ENCODE measurements at regions not wholly inside any gene's neighbourhood (a gene's known extent, or its start where the extent isn't known, plus 50 kb on each side); places are given as distances from the start of the nearest gene placed in this dataset.

DNA sequence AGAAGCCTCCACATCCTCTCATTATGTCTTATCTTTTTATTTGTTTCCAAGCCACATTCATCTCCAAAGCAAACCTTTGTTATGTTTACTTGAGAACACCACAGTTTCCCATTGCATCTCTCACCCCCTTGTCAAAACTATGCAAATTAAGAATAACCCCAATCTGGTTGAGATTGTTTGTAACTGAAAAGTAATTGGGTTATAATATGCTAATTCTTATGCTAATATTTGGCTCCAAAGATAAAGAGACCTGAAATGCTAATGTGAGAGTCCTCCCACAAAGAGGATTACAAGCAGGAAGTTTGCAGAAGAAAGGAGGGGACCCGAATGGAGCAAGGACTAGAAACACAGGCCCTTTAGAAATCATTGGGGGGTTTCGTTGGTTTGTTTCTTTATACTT lies 92.9 kb upstream of the UBL3 start:
- H3K9ac ChIP-seq (ENCODE audit: low read length): no peak overlapping the region
- TF ChIP-seq, protein P1, sequence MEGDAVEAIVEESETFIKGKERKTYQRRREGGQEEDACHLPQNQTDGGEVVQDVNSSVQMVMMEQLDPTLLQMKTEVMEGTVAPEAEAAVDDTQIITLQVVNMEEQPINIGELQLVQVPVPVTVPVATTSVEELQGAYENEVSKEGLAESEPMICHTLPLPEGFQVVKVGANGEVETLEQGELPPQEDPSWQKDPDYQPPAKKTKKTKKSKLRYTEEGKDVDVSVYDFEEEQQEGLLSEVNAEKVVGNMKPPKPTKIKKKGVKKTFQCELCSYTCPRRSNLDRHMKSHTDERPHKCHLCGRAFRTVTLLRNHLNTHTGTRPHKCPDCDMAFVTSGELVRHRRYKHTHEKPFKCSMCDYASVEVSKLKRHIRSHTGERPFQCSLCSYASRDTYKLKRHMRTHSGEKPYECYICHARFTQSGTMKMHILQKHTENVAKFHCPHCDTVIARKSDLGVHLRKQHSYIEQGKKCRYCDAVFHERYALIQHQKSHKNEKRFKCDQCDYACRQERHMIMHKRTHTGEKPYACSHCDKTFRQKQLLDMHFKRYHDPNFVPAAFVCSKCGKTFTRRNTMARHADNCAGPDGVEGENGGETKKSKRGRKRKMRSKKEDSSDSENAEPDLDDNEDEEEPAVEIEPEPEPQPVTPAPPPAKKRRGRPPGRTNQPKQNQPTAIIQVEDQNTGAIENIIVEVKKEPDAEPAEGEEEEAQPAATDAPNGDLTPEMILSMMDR (IDR thresholded peaks at IDR 0.05; ENCODE audit: low read depth, low read length): no peak
- no peak for TF ChIP-seq EZH2phosphoT487 (IDR thresholded peaks at IDR 0.05; ENCODE audit: low read depth)
- no peak overlapping the region for H2AFZ ChIP-seq (ENCODE audit: low read depth, low read length)
- H3K4me1 ChIP-seq (ENCODE audit: low read length): no peaks in the 10 kb centered on the region
- H3K4me2 ChIP-seq (ENCODE audit: low read length): no peak overlapping the region
- H3K27me3 ChIP-seq (ENCODE audit: low read depth, low read length): peaks cover 18% of the 10 kb centered on the region
- no peaks in the 10 kb centered on the region for H3K36me3 ChIP-seq (replicated peaks; ENCODE audit: low read depth, low read length)
- no peaks in the 10 kb centered on the region for H4K20me1 ChIP-seq (ENCODE audit: insufficient read depth, low read length)
- no peak overlapping the region for H3K27ac ChIP-seq (ENCODE audit: low read length)
- no peaks in the 10 kb centered on the region for H3K9me3 ChIP-seq (ENCODE audit: insufficient read depth, low read length)
- H3K4me3 ChIP-seq (ENCODE audit: low read length): no peak overlapping the region
- no peaks in the 10 kb centered on the region for H3K79me2 ChIP-seq (ENCODE audit: low read length)

DNA sequence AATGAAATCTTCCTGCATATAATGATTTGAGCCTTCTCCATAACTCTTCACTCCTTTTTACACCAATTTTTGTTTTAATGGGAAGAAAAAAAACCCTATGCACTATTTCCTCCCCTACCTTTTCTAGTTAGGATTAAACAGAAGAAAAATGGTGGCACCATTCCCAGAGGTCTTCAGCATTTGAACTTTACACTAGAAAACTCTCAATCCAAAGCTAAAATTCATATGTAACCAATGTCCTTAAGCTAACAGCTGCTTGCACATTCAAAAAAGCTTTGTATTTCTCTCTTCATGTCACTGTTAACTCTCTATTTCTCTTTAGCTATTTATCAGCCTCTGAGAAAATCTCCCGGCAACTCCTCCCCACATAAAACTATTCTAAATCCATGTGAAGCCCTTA lies 90.3 kb upstream of the UBL3 start:
- no peak overlapping the region for H3K27ac ChIP-seq (ENCODE audit: low read length)
- H3K27me3 ChIP-seq (ENCODE audit: low read depth, low read length): peaks cover 18% of the 10 kb centered on the region
- no peaks in the 10 kb centered on the region for H4K20me1 ChIP-seq (ENCODE audit: insufficient read depth, low read length)
- no peaks in the 10 kb centered on the region for H3K9me3 ChIP-seq (ENCODE audit: insufficient read depth, low read length)
- no peak overlapping the region for H3K4me3 ChIP-seq (ENCODE audit: low read length)
- H3K4me1 ChIP-seq (ENCODE audit: low read length): peaks cover 13% of the 10 kb centered on the region
- TF ChIP-seq, protein P1 (IDR thresholded peaks at IDR 0.05; ENCODE audit: low read depth, low read length): no peak
- no peak for TF ChIP-seq EZH2phosphoT487 (IDR thresholded peaks at IDR 0.05; ENCODE audit: low read depth)
- H3K4me2 ChIP-seq (ENCODE audit: low read length): no peak overlapping the region
- no peak overlapping the region for H2AFZ ChIP-seq (ENCODE audit: low read depth, low read length)
- no peaks in the 10 kb centered on the region for H3K79me2 ChIP-seq (ENCODE audit: low read length)
- H3K36me3 ChIP-seq (replicated peaks; ENCODE audit: low read depth, low read length): no peaks in the 10 kb centered on the region
- H3K9ac ChIP-seq (ENCODE audit: low read length): no peak overlapping the region

DNA sequence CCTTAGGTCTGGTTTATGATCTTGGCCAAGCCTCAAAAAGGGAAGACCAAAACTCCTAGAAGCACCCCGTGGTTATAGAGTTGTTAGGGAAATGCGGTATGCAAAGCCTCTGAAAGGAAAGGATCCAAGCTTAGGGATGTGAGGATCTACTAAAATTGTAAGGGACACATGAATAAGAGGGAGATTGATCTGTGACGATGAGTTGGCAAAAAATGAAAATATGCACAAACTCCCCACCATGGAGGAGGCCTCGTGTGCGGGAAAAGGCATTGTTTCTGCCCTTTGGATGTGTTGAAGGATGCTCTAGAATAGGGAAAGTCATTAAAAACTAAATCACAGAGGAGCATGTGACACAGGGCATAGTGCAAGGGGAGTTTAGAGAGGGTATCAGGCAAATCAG lies 88.7 kb upstream of the UBL3 start:
- H3K4me3 ChIP-seq (ENCODE audit: low read length): no peak overlapping the region
- H3K9me3 ChIP-seq (ENCODE audit: insufficient read depth, low read length): no peaks in the 10 kb centered on the region
- no peak overlapping the region for H3K27ac ChIP-seq (ENCODE audit: low read length)
- H3K79me2 ChIP-seq (ENCODE audit: low read length): no peaks in the 10 kb centered on the region
- no peak overlapping the region for H2AFZ ChIP-seq (ENCODE audit: low read depth, low read length)
- no peaks in the 10 kb centered on the region for H3K36me3 ChIP-seq (replicated peaks; ENCODE audit: low read depth, low read length)
- no peak overlapping the region for H3K4me2 ChIP-seq (ENCODE audit: low read length)
- no peaks in the 10 kb centered on the region for H4K20me1 ChIP-seq (ENCODE audit: insufficient read depth, low read length)
- H3K9ac ChIP-seq (ENCODE audit: low read length): no peak overlapping the region
- peaks cover 18% of the 10 kb centered on the region for H3K27me3 ChIP-seq (ENCODE audit: low read depth, low read length)
- H3K4me1 ChIP-seq (ENCODE audit: low read length): peaks cover 28% of the 10 kb centered on the region
- TF ChIP-seq, protein P1 (IDR thresholded peaks at IDR 0.05; ENCODE audit: low read depth, low read length): no peak
- no peak for TF ChIP-seq EZH2phosphoT487 (IDR thresholded peaks at IDR 0.05; ENCODE audit: low read depth)

DNA sequence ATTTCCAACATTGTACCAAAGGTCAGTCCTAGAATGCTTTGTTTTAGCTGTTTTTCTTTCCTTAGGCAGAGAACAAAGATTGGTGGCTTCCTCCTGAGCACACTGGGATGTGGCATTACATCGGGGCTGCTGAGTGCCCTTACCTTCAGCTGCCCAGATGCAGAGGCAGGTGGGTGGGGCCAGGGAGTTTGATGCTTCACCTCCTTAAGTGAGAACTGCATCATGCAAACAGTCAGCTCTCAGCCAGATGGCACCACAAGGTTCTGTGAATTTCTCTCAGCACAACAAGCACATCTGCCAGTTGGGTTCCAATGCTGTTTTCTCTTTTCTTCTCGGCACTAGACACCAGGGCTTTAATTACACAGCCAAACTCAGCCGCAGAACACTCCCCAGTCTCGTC lies 87.4 kb upstream of the UBL3 start:
- Histone ChIP-seq H3K27me3 (ENCODE audit: low read depth, low read length) (peaks cover 18% of the 10 kb centered on the region), H3K4me1 (ENCODE audit: low read length) (peaks cover 32% of the 10 kb centered on the region), H3K4me3 (ENCODE audit: low read length) (no peak overlapping the region), H3K27ac (ENCODE audit: low read length) (no peak overlapping the region), H3K79me2 (ENCODE audit: low read length) (no peaks in the 10 kb centered on the region), H4K20me1 (ENCODE audit: insufficient read depth, low read length) (no peaks in the 10 kb centered on the region), H3K36me3 (replicated peaks; ENCODE audit: low read depth, low read length) (no peaks in the 10 kb centered on the region), H2AFZ (ENCODE audit: low read depth, low read length) (no peak overlapping the region), H3K9me3 (ENCODE audit: insufficient read depth, low read length) (no peaks in the 10 kb centered on the region), H3K4me2 (ENCODE audit: low read length) (no peak overlapping the region), H3K9ac (ENCODE audit: low read length) (no peak overlapping the region)
- TF ChIP-seq EZH2phosphoT487 (IDR thresholded peaks at IDR 0.05; ENCODE audit: low read depth): no peak
- TF ChIP-seq, protein P1 (IDR thresholded peaks at IDR 0.05; ENCODE audit: low read depth, low read length): peak; percentile 36; the same call in 1 of the 2 replicates
